Panc1 (cell line): ENCODE measurements at regions not wholly inside any gene's neighbourhood (a gene's known extent, or its start where the extent isn't known, plus 50 kb on each side); places are given as distances from the start of the nearest gene placed in this dataset.

Experiments used
- ATAC-seq: fragments of 200-7000 bp; cut with Tn5 transposase; 2 replicates; pipeline ENCODE4 v1.9.1; 2020; ENCODE audit warnings: mild to moderate bottlenecking, moderate library complexity
- BruUV-seq: library from RNA; stranded (reverse); fragments of 400-500 nt; replicated peaks from 2 replicates; lab custom pipeline; 2021; lab: Mats Ljungman, UMichigan
- CTCF ChIA-PET: fragments of 300-600 bp; sonication (Branson Sonifier 250); formaldehyde crosslinking; loops from one replicate; lab custom pipeline; 2022; ENCODE audit warnings: antibody characterized with exemption; lab: Charles Lee
- POLR2A ChIA-PET: fragments of 300-600 bp; sonication (Branson Sonifier 250); formaldehyde crosslinking; loops from one replicate; lab custom pipeline; 2022; ENCODE audit warnings: antibody characterized with exemption; lab: Charles Lee
- DNase-seq: peaks from one replicate; pipeline ENCODE4 v3.0.0-alpha.2; 2010; ENCODE audit warnings: low read depth, low spot score
- H3K27ac ChIP-seq: 2 replicates; pipeline ENCODE4 v1.5.1; 2011; ENCODE audit warnings: mild to moderate bottlenecking, low read length, inconsistent platforms
- H3K27me3 ChIP-seq: fragments of 200-500 bp; sonication (Bioruptor generic); 2 replicates; pipeline ENCODE4 v1.6.0; 2014; ENCODE audit warnings: low read length, inconsistent platforms; ENCODE audit not compliant: control insufficient read depth, insufficient read depth
- H3K36me3 ChIP-seq: fragments of 200-500 bp; sonication (Bioruptor generic); 2 replicates; pipeline ENCODE4 v1.5.1; 2014; ENCODE audit warnings: inconsistent platforms, mild to moderate bottlenecking, low read length, moderate library complexity; ENCODE audit not compliant: control insufficient read depth, insufficient read depth
- H3K4me1 ChIP-seq: 2 replicates; pipeline ENCODE4 v1.5.1; 2011; ENCODE audit warnings: inconsistent platforms, mild to moderate bottlenecking, low read length, moderate library complexity; ENCODE audit not compliant: control insufficient read depth, insufficient read depth
- H3K4me3 ChIP-seq, 2 experiments: 2 replicates each; pipeline ENCODE4 v1.5.1; 2011 to 2012; ENCODE audit warnings: low read depth in 2 of 2, low read length in 2 of 2, mild to moderate bottlenecking in 2 of 2, inconsistent platforms in 1 of 2, moderate library complexity in 1 of 2
- H3K9me3 ChIP-seq: fragments of 200-500 bp; sonication (Bioruptor generic); 2 replicates; pipeline ENCODE4 v1.5.1; 2014; ENCODE audit warnings: low read depth, mild to moderate bottlenecking, inconsistent platforms, low read length, moderate library complexity; ENCODE audit not compliant: control insufficient read depth, insufficient read depth
- POLR2AphosphoS5 ChIP-seq: IDR thresholded peaks from 2 replicates; pipeline ENCODE4 v1.6.1; 2012; ENCODE audit warnings: mild to moderate bottlenecking, low read depth, low read length, moderate library complexity
- SIN3A ChIP-seq: IDR thresholded peaks from 2 replicates; pipeline ENCODE4 v1.6.1; 2012; ENCODE audit warnings: low read depth, mild to moderate bottlenecking, low read length, moderate library complexity, borderline replicate concordance; ENCODE audit not compliant: insufficient read depth
- TCF7L2 ChIP-seq: IDR thresholded peaks from 2 replicates; pipeline ENCODE4 v1.6.1; 2011; ENCODE audit warnings: mild to moderate bottlenecking, low read depth, low read length, inconsistent platforms
- in situ Hi-C: cut with HindIII; loops from 2 replicates; pipeline ENCODE4 v1.10.0; 2016; ENCODE audit warnings: low sequenced_read_pairs, low pct_unique_long_range_greater_than_20kb
- intact Hi-C: fragments of 100-400 bp; cut with micrococcal nuclease; formaldehyde crosslinking; loops from one replicate; pipeline ENCODE4 v1.10.0; 2022; ENCODE audit not compliant: unreplicated experiment
- TF ChIP-seq, protein P1 (sequence below): fragments of 450-650 bp; IDR thresholded peaks from 2 replicates; pipeline ENCODE4 v1.5.1; 2017; ENCODE audit warnings: mild to moderate bottlenecking
- TF ChIP-seq, protein P2 (sequence below), 2 experiments: IDR thresholded peaks; 2 replicates each; pipeline ENCODE4 v1.6.1; 2011 to 2012; ENCODE audit warnings: low read depth in 2 of 2, control low read depth in 1 of 2, low read length in 1 of 2, mild to moderate bottlenecking in 1 of 2, moderate library complexity in 1 of 2; ENCODE audit not compliant: insufficient read depth in 1 of 2

DNA sequence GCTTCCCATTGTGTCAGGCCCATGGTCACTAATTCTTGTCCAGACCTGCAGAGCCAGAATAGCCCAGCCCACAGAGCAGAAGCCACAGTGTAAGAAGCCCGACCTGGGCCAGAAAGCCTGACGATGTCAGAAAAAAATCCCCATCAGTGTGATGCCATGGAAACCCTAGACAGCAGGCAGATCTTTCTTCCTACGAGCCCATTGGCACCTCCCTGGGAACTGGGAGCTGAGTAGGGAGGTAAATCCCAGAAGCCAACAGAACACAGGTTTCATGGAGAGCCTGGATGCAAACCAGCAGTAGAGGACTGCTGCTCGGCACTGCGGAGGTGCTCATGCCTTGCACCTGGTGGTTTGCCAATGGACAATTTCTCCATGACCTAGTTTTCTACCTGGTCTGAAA is 82.2 kb upstream of the SLC22A16 start:
- TF ChIP-seq TCF7L2 (no peak), SIN3A (no peak), POLR2AphosphoS5 (no peak)
- TF ChIP-seq, protein P1, sequence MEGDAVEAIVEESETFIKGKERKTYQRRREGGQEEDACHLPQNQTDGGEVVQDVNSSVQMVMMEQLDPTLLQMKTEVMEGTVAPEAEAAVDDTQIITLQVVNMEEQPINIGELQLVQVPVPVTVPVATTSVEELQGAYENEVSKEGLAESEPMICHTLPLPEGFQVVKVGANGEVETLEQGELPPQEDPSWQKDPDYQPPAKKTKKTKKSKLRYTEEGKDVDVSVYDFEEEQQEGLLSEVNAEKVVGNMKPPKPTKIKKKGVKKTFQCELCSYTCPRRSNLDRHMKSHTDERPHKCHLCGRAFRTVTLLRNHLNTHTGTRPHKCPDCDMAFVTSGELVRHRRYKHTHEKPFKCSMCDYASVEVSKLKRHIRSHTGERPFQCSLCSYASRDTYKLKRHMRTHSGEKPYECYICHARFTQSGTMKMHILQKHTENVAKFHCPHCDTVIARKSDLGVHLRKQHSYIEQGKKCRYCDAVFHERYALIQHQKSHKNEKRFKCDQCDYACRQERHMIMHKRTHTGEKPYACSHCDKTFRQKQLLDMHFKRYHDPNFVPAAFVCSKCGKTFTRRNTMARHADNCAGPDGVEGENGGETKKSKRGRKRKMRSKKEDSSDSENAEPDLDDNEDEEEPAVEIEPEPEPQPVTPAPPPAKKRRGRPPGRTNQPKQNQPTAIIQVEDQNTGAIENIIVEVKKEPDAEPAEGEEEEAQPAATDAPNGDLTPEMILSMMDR: no peak
- TF ChIP-seq, protein P2, sequence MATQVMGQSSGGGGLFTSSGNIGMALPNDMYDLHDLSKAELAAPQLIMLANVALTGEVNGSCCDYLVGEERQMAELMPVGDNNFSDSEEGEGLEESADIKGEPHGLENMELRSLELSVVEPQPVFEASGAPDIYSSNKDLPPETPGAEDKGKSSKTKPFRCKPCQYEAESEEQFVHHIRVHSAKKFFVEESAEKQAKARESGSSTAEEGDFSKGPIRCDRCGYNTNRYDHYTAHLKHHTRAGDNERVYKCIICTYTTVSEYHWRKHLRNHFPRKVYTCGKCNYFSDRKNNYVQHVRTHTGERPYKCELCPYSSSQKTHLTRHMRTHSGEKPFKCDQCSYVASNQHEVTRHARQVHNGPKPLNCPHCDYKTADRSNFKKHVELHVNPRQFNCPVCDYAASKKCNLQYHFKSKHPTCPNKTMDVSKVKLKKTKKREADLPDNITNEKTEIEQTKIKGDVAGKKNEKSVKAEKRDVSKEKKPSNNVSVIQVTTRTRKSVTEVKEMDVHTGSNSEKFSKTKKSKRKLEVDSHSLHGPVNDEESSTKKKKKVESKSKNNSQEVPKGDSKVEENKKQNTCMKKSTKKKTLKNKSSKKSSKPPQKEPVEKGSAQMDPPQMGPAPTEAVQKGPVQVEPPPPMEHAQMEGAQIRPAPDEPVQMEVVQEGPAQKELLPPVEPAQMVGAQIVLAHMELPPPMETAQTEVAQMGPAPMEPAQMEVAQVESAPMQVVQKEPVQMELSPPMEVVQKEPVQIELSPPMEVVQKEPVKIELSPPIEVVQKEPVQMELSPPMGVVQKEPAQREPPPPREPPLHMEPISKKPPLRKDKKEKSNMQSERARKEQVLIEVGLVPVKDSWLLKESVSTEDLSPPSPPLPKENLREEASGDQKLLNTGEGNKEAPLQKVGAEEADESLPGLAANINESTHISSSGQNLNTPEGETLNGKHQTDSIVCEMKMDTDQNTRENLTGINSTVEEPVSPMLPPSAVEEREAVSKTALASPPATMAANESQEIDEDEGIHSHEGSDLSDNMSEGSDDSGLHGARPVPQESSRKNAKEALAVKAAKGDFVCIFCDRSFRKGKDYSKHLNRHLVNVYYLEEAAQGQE (IDR thresholded peaks at IDR 0.05; ENCODE audit: insufficient read depth in 1 of 2, low read depth in 2 of 2, low read length in 1 of 2): no peak
- in situ Hi-C loops: no loop called here
- CTCF ChIA-PET: no interaction called here

DNA sequence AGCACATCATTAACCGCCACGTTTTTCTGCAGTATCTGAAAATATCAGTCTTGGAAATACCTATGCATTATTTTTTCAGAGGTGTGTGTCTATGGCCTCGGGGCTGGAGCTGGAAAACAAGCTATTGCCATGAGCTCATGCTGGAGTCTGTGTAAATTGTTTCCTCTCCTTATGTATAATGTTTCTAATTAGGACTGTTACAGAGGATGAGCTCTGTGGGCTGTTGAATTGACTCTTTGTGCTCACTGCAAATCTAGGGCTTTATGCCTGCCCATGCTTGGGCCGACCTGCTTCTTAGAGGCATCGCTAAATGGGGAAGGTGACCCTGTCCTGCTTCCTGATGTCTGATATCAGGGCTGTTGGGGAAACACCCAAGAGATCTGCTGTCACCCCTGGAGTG is 80.8 kb upstream of the SLC22A16 start:
- ATAC-seq (no peak), DNase-seq (no peak)
- in situ Hi-C loops: no loop called here
- no TSS peak for BruUV-seq
- Histone ChIP-seq H3K4me1 (no peaks in the 10 kb centered on the region), H3K36me3 (no peaks in the 10 kb centered on the region), H3K27ac (no peak overlapping the region), H3K4me3 (no peak overlapping the region), H3K9me3 (no peaks in the 10 kb centered on the region), H3K27me3 (no peaks in the 10 kb centered on the region)
- ChIA-PET CTCF (no interaction called here), POLR2A (no interaction called here)
- intact Hi-C loops: no loop called here
- TF ChIP-seq SIN3A (no peak), POLR2AphosphoS5 (no peak), TCF7L2 (no peak)
- TF ChIP-seq, protein P1: no peak
- TF ChIP-seq, protein P2 (IDR thresholded peaks at IDR 0.05; ENCODE audit: insufficient read depth in 1 of 2, low read depth in 2 of 2, low read length in 1 of 2): no peak

More for the DNA sequence above, 82.2 kb upstream of the SLC22A16 start:
- H3K4me3 ChIP-seq: no peak overlapping the region
- intact Hi-C loops: no loop called here
- no peak overlapping the region for H3K27ac ChIP-seq
- H3K27me3 ChIP-seq: no peaks in the 10 kb centered on the region
- DNase-seq (no peak), ATAC-seq (no peak)
- POLR2A ChIA-PET: no interaction called here
- H3K4me1 ChIP-seq: no peaks in the 10 kb centered on the region
- H3K36me3 ChIP-seq: no peaks in the 10 kb centered on the region
- BruUV-seq: no TSS peak
- H3K9me3 ChIP-seq: no peaks in the 10 kb centered on the region
